HG03469 (cell line): ENCODE measurements at regions not wholly inside any gene's neighbourhood (a gene's known extent, or its start where the extent isn't known, plus 50 kb on each side); places are given as distances from the start of the nearest gene placed in this dataset.

Source experiments
- ATAC-seq: cut with Tn5 transposase; IDR thresholded peaks from one replicate; pipeline ENCODE4 v1.9.1; 2021; ENCODE audit warnings: mild to moderate bottlenecking, moderate library complexity, moderate number of reproducible peaks; ENCODE audit not compliant: unreplicated experiment

DNA sequence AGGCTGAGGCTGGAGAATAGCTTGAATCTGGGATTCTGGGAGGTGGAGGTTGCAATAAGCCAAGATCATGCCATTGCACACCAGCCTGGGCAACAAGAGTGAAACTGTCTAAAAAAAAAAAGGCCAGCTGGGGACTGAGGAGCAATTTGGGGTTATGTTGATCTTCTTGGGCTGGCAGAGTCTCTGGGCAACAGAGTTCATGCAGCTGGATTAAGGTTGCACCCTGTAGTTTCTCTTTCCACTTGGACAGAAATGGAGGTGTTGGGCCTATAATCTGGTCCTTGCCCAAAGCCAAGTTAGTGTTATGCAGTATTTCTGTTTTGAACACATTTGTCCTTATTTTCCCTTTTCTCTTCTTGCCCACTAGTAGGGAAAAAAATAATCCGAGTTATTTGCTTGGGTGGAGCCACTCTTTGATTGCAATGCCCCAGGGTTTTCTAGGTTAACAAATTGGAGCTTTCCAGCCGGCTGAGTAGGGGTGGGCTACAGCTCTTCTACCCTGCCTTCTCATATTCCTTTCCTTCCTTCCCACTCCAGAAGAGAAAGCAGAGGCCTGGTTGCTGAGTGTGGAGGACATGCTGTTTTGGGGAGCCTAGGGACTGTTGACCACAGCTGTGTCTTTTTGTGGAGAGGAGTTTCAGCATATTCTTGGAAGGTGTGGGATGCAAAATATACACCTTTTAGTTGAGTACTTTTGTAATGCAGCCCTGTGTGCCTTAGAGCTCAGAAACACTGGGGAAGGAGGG is 213.9 kb downstream of the SOX4 start:
- no peak for ATAC-seq

DNA sequence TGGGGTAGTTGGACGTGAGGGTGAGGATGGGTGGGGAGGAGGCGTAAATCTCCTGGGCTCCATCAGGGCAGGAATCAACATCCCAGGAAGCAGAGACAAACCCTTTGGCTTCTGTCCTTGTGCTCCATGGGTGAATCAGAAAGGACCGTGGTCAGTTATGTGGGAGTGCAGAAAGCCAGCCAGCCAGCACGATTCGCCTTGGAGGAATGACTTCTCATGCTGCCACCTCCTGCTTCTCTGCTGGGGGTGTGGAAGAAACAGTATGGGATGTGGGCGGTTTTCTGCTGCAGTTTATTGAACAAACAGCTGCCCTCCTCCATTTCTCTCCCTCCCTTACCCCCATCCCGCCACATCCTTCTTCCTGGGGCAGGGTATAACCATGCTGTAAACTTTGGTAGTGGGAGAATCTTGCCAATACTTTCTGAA is 214.5 kb downstream of the SOX4 start:
- ATAC-seq, result no peak

DNA sequence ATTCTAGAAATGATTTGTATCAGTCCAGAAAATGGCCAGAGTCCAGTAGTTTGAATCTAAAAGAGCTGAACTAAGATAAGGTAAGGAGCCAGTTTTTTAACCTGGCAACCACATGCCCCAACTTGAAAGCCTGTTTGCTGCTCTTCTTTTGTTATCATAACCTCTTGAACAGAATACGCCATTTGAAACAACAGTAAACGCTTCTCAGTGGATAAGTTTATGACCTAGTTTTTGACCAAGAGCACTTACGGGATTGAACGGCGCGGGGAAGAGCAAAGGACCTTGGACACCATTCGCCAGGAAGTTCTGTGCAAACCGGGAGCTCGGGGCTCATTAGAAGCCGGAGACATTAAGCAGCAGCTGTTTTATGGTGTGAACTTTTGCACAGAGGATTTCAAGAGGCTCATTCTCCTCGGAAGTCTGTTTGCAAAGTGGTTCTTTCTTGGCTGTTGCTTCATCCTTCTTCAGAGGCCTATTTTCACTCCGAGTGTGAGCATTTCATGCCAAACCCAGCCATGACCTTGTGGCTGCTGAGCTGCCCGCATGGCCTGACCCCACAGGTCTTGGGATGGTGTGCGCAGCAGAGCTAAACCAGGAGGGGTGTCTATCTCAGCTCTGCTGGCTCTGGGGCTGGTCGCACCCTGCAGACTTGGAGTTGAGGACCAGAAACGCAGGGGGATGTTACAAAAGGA is 215.1 kb downstream of the SOX4 start:
- no peak for ATAC-seq

DNA sequence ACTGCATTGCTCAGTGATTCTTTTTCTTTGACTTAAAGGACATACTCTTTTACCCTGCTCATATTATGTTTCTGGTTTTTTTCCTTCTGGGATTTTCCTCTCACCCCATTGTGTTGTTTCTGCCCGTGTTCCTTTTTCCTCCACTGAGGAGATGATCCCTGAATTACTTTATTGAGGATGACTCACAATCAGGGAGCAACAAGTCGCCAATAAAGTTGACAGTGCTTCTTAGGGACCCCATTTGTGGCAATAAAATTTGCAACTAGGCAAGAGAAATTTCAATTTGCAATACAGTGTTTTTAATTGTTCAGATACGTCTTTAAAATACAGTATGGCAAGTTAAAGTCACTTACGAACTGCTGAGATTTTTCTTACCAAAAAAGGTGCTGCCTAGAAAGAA is 217.9 kb downstream of the SOX4 start:
- ATAC-seq, result no peak

- no peak for ATAC-seq
These were observed 222.7 kb downstream of the SOX4 start for GRCh38 chr6:21816231-21816630.

- ATAC-seq, result no peak
These were observed 226.9 kb downstream of the SOX4 start for GRCh38 chr6:21820442-21820841.

- no peak for ATAC-seq
These were observed 229.8 kb downstream of the SOX4 start for GRCh38 chr6:21823371-21823770.

DNA sequence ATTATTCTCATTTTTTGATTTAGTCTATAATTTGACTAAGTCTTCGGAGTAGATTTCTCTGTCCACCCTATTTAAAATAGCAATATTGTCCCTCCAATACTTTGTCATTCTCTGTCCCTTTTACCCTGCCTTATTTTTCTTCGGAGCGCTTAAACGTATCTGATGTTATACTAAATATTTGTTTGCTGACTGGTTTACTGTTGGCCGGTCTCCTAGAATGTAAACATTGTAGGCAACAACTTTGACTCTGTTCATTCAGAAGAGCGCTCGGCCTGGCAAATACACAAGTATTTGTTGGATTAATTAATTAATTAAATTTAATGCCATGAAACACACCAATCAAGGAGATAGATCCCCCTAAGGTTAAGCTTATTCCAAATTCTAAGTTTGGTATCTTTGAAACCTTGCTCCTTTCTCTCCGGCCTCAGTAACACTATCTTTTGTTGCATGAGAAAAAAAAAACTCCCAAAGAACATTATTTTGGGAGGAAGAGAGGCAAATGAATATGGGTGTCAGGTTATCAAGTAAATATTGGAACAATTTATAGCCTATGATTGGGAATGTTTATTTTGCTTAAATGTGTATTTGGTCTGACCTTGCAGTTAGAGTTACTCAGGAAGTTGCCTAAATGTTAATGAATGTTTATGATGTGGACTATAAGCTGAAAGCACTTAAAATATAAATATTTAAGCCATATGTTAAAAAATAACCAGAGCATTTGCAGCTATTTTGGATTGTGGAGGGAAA is 231.1 kb downstream of the SOX4 start:
- no peak for ATAC-seq

DNA sequence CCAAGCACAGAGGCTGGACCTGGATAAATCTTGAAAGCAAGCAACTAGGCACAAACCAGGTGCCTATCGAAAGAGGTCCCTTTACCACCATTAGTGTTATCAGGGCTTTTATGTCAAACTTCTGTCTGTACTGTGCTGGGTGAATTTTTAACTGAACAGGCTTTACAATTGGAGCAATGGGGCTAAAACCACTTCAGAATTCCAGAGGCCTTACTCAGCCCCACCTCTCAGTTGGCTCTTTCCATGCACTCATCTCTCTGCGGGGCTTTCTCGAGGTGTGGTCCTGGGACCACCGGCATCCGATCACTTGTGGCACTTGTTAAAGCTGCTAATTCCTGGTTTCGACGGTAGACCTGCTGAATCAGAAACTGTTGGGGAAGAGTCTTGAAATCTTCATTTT is 232.5 kb downstream of the SOX4 start:
- no peak for ATAC-seq

GRCh38 chr6:21826904-21827303 is 233.4 kb downstream of the SOX4 start:
- no peak for ATAC-seq

- ATAC-seq, result no peak
These were observed 234.1 kb downstream of the SOX4 start for GRCh38 chr6:21827425-21828202.

DNA sequence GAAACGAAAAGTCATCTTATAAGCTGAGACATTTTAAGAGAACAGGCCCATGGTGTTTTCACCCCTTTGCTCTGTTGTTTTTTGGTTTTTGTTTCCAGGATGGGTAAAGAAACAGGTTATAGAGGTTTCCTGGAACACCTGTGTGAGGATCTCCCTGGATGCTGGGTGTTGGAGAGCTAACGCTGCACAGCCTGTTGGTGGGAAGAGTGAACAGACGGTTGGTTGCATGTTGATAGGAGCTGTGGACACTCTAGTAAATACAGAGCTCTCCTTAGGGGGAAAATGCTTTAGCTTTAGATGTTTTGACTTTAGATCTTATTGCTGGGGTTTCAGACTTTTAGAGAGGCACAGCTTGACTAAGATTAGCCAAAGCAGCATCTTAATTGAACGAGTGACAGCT is 235.2 kb downstream of the SOX4 start:
- ATAC-seq, result no peak

- ATAC-seq, result no peak
These were observed 235.6 kb downstream of the SOX4 start for GRCh38 chr6:21829126-21829525.

DNA sequence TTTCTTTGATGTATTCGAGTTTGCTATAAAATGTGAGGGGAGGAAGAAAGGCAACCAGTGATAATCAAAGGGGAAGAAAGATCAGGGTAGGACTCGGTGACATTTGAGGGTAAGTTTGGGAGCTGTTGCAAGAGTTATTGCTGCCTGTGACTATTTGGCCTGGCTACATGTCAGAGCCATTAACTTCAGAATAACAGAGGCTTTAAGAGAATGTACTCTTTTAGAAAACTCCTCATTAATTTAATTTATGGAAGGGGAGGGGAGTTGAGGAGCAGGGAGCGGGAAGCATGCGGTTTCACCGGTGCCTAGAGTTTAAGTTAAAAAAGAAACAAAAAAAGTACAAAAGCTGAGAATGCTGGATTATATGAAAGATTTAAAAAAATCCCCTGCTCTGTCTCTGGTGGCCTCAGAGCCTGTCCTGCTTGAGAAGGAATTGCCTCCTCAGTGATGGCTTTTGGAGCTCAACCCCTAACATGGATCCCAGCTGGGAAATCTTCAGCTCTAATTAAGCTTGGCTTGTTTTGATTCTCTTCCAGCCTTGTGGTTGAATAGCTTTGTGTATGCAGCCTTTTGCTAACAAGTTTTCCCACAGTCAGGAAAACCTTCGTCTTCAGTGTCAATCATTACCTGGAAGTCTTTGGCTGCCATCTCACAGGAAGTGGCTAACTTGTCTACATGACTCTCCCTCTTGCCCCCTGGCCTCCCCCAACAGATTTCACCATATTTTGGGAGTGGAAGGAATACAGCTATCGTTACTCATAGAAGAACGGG is 238.2 kb downstream of the SOX4 start:
- no peak for ATAC-seq

GRCh38 chr6:21836277-21836676 is 242.7 kb downstream of the SOX4 start:
- ATAC-seq, result no peak

GRCh38 chr6:21836772-21837425 is 243.3 kb downstream of the SOX4 start:
- no peak for ATAC-seq

DNA sequence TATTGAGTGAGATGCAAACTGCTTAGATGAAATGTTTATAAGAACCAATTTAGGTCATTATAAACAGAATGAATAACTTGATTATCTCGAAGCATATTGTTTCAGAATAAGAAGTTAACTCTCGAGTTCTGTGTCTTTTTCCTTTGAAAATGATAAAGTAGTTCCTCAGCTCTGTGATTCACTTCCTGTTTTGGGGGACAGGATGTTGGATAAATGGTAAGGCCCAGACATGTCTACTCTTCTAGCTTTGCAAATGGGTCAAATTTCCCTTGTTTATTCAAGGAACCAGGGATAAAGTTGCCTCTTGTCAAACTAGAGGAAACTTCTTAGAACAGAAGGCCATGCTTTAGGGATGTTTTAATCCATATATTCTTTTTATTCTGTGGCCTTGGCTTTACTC is 246.9 kb downstream of the SOX4 start:
- ATAC-seq, result no peak

- no peak for ATAC-seq
These were observed 249.5 kb downstream of the SOX4 start for GRCh38 chr6:21842875-21843645.
